Renal cortical epithelial cell (primary cell): ENCODE measurements at regions not wholly inside any gene's neighbourhood (a gene's known extent, or its start where the extent isn't known, plus 50 kb on each side); places are given as distances from the start of the nearest gene placed in this dataset.
"Not testable (repeated sequence)": the region's sequence is repeated elsewhere in the genome, so short reads cannot be mapped to it uniquely, and the experiment has no call there.

Source experiments
- DNase-seq: peaks from one replicate; pipeline ENCODE4 v3.0.0-alpha.2; 2011; ENCODE audit warnings: low read depth

GRCh38 chr21:20902998-20903397, 95.2 kb upstream of the NCAM2 start:
- DNase-seq = no peak

- not testable (repeated sequence) for DNase-seq
Observed at GRCh38 chr21:20927555-20927954, 70.7 kb upstream of the NCAM2 start.

GRCh38 chr21:20942523-20942922, 55.7 kb upstream of the NCAM2 start:
- DNase-seq = no peak

- DNase-seq = no peak
Observed at GRCh38 chr21:20943561-20943997, 54.6 kb upstream of the NCAM2 start.

- DNase-seq = no peak
Observed at GRCh38 chr21:20944139-20944538, 54.1 kb upstream of the NCAM2 start.

GRCh38 chr21:20946701-20947100, 51.5 kb upstream of the NCAM2 start:
- DNase-seq = no peak
